Glomerular visceral epithelial cell (primary cell): ENCODE measurements at regions not wholly inside any gene's neighbourhood (a gene's known extent, or its start where the extent isn't known, plus 50 kb on each side); places are given as distances from the start of the nearest gene placed in this dataset.
A peak's percentile ranks its signal among the peaks of the same experiment; 100 is the strongest.

Experiments
- DNase-seq: peaks from one replicate; pipeline ENCODE4 v3.0.0-alpha.2; 2016; ENCODE audit errors: extremely low spot score

DNA sequence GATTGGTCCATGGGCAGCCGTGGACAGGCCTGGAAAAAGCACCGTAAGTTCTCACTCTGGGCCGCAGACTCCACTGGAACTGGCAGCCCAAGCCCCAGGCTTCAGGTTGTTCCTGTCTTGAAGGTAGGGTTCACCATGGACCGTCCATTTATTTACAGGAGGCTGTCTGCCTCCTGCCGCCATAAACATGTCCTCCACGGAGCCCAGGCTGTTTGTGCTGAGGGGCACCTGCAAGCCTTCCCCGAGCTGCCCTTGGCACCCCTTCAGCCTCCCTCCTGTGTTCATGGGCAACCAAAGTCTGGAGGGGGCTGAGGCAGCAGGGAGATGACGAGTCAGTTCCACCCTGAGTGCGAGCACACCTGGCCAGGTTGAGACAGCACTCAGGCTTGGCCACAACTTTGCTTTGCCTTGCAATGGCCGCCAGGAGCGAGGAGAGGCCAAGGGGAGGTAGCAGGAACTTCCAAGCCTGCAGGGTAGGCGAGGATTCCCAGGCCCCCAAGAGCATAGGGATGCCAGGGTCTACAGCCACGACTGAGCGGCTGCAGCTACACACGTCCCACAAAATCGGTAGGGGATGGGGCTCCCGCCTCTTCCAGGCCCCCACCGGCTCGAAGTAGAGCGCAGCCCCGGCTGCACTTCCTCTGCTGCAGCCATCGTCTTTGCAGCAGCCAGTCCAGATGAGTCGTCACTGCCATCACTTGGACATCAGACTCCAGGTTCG is 1625.6 kb upstream of the ACO1 start:
- DNase-seq: no peak

DNA sequence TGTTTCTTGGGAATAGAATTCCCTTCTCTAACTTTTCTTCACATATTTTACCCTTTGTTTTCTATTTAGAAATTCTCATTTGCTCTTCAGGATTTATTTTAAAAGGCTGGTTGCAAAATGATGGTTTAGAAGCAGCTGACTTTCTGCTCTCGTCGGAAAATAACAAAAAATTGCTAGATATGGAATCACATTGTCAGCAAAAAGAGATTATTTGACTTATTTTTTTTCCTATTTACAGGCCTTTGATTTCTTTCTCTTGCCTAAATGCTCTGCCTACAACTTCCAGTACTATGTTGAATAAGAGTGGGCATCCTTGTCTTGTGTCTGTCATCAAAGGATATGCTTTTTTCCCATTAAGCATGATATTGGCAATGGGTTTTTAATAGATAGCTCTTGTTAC is 1619.1 kb upstream of the ACO1 start:
- DNase-seq: no peak

- no peak for DNase-seq
Measured at GRCh38 chr9:30771163-30771708, 1613.2 kb upstream of the ACO1 start.

DNA sequence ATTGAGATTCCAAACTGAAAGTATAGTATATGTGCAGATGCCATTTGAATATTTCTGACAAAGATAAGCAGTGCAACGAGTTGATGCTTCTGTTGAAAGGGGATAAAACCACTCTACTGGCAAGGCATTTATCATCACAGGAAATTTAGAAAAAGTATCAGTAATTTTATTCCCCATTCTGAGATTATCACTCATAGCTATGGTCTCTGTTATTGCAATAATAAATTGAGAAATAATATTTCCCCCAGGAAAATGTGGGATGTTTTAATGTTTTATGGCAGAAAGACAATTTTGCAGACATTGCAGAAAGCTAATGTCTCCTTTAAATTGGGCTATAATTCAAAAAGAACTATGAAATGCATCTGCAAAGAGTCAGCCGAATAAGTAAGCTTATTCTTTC is 1612.7 kb upstream of the ACO1 start:
- DNase-seq: no peak

GRCh38 chr9:30773427-30773826 is 1611.0 kb upstream of the ACO1 start:
- DNase-seq: no peak

- DNase-seq: no peak
Measured at GRCh38 chr9:30774326-30774725, 1610.1 kb upstream of the ACO1 start.

DNA sequence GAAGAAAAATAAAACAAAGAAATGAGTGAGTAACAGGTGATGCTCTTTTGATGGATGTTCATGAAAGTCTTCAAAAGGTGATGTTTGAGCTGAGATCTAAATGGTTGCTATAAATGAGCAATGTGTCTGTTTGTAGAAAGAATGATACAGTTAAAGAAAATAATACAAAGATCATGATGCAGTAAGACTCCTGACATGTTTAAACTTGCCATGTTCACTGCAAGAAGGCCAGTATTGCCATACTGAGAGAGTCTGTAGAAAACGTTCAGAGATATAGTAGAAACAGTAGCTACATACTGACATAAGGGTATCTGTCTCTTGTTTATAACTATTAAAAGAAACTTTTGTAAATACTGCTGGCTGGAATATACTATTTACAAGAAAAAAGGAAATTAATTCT is 1609.2 kb upstream of the ACO1 start:
- no peak for DNase-seq

- peak; percentile 33 for DNase-seq
Measured at GRCh38 chr9:30796764-30797163, 1587.7 kb upstream of the ACO1 start.

- DNase-seq: no peak
Measured at GRCh38 chr9:30799527-30800101, 1584.8 kb upstream of the ACO1 start.

GRCh38 chr9:30800421-30800820 is 1584.0 kb upstream of the ACO1 start:
- DNase-seq: no peak

GRCh38 chr9:30812821-30813220 is 1571.6 kb upstream of the ACO1 start:
- DNase-seq: no peak

GRCh38 chr9:30815585-30815984 is 1568.9 kb upstream of the ACO1 start:
- no peak for DNase-seq

DNA sequence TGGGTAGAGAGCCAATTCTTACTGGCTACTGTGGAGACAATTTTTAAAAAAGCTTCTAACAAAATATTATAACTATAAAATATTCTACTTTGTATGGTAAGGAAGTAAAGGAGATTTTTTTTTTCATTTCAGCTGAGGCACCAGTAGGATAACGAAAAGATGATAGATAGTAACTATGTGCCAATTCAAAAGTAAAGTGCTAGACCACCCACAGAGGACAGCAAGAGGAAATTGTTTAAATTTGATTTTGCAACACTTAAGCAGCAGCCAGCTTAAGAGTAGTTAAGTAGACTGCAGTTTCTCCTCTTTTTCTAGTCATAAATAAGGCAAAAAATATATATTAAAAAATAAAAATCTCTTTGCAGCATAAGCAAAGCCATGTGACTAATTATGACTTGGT is 1539.3 kb upstream of the ACO1 start:
- DNase-seq: no peak

- no peak for DNase-seq
Measured at GRCh38 chr9:30846651-30847050, 1537.8 kb upstream of the ACO1 start.

- no peak for DNase-seq
Measured at GRCh38 chr9:30851600-30851999, 1532.8 kb upstream of the ACO1 start.

- no peak for DNase-seq
Measured at GRCh38 chr9:30900706-30901105, 1483.7 kb upstream of the ACO1 start.

DNA sequence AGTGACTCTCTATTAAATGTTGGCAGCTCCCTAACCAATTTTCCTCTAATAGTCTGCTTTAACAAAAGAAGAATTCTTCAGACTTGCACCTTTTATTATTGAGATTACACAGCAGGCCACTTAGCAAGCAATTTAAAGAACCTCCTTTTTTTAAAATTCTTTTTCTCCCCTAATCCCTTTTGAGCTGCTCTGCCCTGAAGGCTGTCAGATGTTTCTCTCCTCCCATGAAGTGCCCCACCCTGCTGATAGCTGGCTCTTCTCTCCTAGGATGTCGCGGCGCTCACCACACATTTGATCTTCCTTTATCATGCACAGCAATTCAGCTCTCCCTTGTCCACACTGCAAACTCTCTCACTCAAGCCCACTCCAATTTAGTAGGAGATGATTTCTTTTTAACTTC is 1471.1 kb upstream of the ACO1 start:
- DNase-seq: no peak

DNA sequence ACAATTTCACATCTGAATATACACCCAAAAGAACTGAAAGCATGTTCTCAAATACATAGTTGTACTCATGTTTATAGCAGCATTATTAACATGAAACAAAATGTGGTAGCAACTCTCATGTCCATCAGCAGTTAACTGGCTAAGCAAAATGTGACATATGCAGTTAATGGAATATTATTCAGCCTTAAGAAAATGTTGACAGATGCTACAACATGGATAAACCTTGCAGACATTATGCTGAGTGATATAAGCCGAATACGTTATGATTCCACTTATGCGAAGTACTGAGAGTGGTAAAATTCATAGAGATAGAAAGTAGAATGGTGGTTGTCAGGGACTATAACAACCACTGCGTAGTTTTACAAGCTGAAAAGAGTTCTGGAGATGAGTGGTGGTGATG is 1469.0 kb upstream of the ACO1 start:
- DNase-seq: no peak

DNA sequence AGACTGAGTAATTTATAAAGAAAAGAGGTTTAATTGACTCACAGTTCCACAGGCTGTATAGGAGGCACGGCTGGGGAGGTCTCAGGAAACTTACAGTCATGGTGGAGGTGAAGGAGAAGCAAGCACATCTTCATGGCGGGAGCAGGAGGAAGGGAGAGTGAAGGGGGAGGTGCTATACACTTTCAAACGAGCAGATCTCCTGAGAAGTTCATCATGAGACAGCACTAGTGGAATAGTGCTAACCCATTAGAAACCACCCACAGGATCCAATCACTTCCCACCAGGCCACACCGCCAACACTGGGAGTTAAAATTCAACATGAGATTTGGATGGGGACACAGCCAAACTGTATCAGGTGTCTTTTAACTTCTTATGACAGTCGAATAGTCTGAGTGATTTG is 1459.3 kb upstream of the ACO1 start:
- no peak for DNase-seq

DNA sequence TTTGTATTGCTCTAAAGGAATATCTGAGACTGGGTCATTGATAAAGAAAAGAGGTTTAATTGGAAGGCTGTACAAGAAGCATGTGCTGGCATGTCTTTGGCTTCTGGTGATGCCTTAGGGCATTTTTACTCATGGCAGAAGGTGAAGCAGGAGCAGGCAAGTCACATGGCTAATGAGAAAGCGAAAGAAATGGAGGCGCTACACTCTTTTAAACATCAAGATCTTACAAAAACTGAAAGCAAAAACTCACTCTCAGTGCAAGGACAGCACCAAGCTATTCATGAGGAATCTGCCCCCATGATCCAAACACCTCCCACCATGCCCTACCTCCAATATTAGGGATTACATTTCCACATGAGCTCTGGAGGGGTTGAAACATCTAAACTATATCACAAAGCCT is 1458.8 kb upstream of the ACO1 start:
- no peak for DNase-seq

DNA sequence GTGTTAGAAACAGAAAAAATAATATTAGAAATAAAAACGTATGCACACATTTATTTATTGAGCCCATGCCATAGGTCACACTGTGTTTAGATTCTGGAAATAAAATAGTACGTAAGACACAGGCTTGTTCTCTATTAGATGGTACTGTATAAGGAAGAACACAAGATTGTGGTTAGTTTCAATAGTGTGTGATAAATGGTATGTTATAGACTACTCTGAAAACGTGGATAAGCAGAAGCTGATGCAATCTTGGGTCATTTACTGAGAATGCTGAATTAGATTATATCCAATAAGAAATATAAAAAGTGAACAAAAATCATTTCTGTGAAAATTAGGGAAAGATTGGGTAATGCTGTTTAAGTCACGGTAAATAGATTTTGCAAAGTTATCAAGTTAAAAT is 1456.4 kb upstream of the ACO1 start:
- no peak for DNase-seq

DNA sequence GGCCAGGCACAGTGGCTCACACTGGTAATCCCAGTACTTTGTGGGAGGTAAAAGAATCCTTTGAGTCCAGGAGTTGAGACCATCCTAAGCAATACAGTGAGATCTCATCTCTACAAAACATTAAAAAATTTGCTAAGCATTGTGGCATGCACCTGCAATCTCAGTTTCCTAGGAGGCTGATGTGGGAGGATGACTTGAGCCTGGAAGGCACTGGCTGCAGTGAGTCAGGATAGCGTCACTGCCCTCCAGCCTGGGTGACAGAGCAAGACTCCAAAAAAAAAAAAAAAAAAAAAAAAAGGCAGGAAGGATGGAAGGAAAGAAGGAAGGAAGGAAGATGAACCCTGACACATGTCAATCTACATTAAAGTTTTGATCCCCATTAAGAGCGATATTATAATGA is 1452.2 kb upstream of the ACO1 start:
- peak; percentile 65 for DNase-seq

DNA sequence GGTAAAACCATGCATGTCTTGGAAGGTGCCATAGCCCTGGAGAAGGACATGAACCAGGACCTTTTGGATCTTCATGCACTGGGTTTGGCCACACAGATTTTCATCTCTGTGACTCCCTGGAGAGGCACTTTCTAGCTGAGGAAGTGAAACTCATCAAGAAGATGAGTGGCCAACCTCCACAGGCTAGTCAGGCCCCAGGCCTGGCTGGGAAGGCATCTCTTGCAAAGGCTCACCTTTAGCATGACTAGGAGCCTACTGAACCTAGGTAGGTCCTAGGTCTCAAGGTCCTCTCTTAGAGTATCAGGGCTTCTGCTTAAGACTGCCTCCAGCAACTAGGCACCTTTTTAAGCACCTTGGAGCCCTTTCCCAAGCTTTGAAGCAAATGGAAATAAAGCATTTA is 1448.7 kb upstream of the ACO1 start:
- DNase-seq: no peak

- no peak for DNase-seq
Measured at GRCh38 chr9:30937106-30937505, 1447.3 kb upstream of the ACO1 start.
